NB4 (cell line): ENCODE measurements at regions not wholly inside any gene's neighbourhood (a gene's known extent, or its start where the extent isn't known, plus 50 kb on each side); places are given as distances from the start of the nearest gene placed in this dataset.

Experiments
- POLR2A ChIP-seq: IDR thresholded peaks from 2 replicates; pipeline ENCODE4 v1.6.1; 2011; ENCODE audit warnings: mild to moderate bottlenecking; ENCODE audit not compliant: insufficient read length; ENCODE audit errors: extremely low read depth
- TF ChIP-seq, protein P1 (sequence below): IDR thresholded peaks from one replicate; pipeline ENCODE4 v1.5.1; 2012; ENCODE audit warnings: low read depth, low read length

DNA sequence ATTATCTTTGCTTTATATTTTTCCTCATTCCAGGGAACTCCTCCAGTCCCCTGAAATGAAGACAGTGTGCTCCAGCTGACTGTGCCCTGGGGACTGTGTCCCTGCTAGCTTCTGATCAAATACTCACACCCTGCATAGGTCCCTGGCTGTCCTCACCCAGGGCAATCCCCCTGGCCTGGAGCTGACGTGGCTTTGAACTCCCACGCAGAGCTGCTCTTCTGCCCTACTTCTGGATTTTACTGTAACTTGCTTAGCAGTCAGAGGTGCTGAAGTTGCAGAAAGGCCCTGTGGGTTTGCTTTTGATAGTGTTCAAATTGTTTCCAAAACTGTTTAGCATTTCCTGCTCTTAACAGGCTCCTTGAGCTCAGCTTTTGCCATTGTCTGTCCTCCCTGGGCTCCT is 186.5 kb downstream of the FASLG start:
- TF ChIP-seq POLR2A: no peak
- TF ChIP-seq, protein P1, sequence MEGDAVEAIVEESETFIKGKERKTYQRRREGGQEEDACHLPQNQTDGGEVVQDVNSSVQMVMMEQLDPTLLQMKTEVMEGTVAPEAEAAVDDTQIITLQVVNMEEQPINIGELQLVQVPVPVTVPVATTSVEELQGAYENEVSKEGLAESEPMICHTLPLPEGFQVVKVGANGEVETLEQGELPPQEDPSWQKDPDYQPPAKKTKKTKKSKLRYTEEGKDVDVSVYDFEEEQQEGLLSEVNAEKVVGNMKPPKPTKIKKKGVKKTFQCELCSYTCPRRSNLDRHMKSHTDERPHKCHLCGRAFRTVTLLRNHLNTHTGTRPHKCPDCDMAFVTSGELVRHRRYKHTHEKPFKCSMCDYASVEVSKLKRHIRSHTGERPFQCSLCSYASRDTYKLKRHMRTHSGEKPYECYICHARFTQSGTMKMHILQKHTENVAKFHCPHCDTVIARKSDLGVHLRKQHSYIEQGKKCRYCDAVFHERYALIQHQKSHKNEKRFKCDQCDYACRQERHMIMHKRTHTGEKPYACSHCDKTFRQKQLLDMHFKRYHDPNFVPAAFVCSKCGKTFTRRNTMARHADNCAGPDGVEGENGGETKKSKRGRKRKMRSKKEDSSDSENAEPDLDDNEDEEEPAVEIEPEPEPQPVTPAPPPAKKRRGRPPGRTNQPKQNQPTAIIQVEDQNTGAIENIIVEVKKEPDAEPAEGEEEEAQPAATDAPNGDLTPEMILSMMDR: no peak
